ENCODE measurements at regions not wholly inside any gene's neighbourhood (a gene's known extent, or its start where the extent isn't known, plus 50 kb on each side); places are given as distances from the start of the nearest gene placed in this dataset.

DNA sequence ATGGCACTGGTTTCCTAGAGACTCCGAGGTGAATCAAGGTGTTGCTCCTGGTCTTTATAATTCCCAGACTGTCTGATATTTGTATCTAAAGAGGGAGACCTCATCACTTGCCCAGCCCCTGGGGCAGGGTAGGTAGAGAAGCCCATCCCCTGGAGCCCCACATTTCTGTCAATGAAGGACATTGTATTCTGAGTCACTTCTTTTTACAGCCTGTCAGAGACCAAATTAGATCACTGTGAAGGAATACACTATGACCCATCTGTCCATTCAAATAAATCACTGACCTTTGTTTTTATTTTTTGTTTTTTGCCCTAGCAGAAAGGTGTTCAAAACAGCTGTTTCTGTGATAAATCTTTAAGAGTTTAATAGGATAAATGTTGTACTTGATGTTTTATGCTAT lies 67.9 kb upstream of the ANO6 start:
- TF ChIP-seq, protein P1, sequence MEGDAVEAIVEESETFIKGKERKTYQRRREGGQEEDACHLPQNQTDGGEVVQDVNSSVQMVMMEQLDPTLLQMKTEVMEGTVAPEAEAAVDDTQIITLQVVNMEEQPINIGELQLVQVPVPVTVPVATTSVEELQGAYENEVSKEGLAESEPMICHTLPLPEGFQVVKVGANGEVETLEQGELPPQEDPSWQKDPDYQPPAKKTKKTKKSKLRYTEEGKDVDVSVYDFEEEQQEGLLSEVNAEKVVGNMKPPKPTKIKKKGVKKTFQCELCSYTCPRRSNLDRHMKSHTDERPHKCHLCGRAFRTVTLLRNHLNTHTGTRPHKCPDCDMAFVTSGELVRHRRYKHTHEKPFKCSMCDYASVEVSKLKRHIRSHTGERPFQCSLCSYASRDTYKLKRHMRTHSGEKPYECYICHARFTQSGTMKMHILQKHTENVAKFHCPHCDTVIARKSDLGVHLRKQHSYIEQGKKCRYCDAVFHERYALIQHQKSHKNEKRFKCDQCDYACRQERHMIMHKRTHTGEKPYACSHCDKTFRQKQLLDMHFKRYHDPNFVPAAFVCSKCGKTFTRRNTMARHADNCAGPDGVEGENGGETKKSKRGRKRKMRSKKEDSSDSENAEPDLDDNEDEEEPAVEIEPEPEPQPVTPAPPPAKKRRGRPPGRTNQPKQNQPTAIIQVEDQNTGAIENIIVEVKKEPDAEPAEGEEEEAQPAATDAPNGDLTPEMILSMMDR (IDR thresholded peaks at IDR 0.05; ENCODE audit: insufficient read depth, low read length, missing control alignments) = no peak
- DNase-seq (ENCODE audit: low read depth, low spot score) = no peak
- no peak overlapping the region for H3K4me3 ChIP-seq (ENCODE audit: low read depth, low read length)
- POLR2A ChIA-PET = no interaction called here
- CTCF ChIA-PET = no interaction called here

DNA sequence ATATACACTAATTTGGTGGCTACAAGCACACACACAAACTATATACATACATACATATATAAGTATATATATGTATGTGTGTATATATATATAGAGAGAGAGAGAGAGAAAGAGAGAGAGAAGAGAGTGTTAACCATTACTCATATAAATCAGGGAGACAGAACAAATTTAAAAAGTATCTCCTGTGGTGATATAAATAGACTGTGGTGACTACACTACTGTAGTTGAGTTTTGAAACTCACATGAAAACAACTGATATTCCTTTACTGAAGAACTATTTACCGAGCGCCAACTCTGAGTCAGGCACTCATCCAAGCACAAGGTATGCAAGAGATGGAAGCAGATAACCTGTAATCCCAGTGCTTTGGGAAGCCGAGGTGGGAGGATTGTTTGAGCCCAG lies 67.3 kb upstream of the ANO6 start:
- CTCF ChIA-PET = no interaction called here

DNA sequence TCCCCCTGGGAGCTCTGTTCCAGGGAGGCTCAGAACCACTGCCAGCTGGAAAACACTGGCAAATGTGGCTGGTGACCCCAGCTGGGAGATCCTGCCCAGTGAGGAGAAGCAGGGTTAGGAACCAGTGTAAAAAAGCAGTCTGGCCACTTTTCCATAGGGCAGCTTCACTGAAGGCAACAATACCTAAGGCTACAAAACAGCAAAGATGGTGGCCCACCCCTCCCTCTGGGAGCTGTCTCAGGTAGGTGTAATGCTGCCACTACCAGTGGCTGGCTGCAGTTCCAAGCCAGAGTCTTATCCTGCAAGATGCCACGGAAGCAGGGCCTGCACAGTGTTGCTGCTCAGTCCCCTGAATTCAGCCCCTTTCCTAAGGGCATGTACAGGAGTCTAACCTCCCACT lies 50.6 kb upstream of the ANO6 start:
- ChIA-PET CTCF (interaction anchor here (0.8 to 1.6 kb wide), 3 partner anchors 14 to 378 kb away, joined by 3 to 6 read pairs (median 3); no protein-coding TSS in a partner anchor), POLR2A (no interaction called here)
- H3K4me3 ChIP-seq (ENCODE audit: low read depth, low read length) = no peak overlapping the region
- no peak for DNase-seq (ENCODE audit: low read depth, low spot score)
- TF ChIP-seq, protein P1 (IDR thresholded peaks at IDR 0.05; ENCODE audit: insufficient read depth, low read length, missing control alignments) = no peak

More for the DNA sequence above, 67.3 kb upstream of the ANO6 start:
- POLR2A ChIA-PET = no interaction called here
- TF ChIP-seq, protein P1 (IDR thresholded peaks at IDR 0.05; ENCODE audit: insufficient read depth, low read length, missing control alignments) = no peak
- DNase-seq (ENCODE audit: low read depth, low spot score) = no peak
- H3K4me3 ChIP-seq (ENCODE audit: low read depth, low read length) = no peak overlapping the region

DNA sequence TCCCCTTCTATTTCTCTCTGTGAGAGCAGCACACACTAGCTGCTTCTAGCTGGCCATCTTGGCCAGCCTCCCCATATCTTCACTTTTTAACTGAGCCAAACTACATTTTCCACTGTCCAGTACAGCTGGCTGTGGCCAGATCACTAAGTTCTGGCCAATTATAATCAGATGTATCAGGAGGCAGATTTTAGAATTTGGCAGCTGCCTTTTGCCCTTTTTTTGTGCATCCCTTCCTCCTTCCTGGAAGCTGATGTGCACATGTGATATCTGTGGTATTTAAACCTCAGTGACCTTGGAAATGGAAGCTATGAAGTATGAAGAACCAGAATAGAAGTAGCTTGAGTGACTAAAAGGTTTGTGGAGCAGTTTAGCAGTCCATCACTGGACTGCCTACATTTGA lies 49.8 kb upstream of the ANO6 start:
- POLR2A ChIA-PET = no interaction called here
- CTCF ChIA-PET = interaction anchor here (0.8 to 1.6 kb wide), 4 partner anchors 18 to 378 kb away, joined by 3 to 6 read pairs (median 4); no protein-coding TSS in a partner anchor
- no peak overlapping the region for H3K4me3 ChIP-seq (ENCODE audit: low read depth, low read length)
- no peak for DNase-seq (ENCODE audit: low read depth, low spot score)
- TF ChIP-seq, protein P1 (IDR thresholded peaks at IDR 0.05; ENCODE audit: insufficient read depth, low read length, missing control alignments) = no peak

Data from AG04449 (cell line).